ENCODE measurements at regions not wholly inside any gene's neighbourhood (a gene's known extent, or its start where the extent isn't known, plus 50 kb on each side); places are given as distances from the start of the nearest gene placed in this dataset.

DNA sequence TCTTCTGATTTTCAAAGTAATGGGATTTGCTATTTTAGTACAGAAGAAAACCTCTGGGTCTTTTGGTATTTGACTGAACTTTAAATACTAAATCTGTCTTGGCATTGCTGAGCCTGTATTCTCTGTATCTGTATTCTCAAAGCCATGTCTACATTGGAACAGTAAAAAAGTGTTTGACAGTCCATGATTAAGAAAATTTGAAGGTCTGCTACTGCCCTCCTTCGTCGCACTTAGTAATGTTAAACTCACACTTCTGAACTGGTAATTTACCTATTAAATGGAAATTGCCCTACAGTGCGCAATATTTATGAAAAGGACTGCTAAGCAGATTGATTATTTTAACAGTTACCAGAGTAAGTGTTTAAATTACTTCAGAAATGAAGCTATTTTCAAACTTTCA lies 165.7 kb upstream of the SMC2 start:
- DNase-seq (ENCODE audit: low read depth) = no peak

DNA sequence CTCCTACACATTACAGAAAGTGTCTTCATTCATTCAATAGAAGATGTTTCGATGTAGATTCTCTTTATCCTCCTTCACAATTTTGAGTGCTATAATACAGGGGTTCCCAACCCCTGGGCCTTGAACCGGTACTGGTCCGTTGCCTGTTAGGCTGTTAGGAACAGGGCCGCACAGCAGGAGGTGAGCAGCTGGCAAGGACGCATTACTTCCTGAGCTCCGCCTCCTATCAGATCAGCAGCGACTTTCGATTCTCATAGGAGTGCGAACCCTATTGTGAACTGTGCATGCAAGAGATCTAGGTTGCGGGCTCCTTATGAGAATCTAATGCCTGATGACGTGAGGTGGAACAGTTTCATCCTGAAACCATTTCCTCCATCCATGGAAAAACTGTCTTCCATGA lies 153.0 kb upstream of the SMC2 start:
- DNase-seq (ENCODE audit: low read depth) = no peak

DNA sequence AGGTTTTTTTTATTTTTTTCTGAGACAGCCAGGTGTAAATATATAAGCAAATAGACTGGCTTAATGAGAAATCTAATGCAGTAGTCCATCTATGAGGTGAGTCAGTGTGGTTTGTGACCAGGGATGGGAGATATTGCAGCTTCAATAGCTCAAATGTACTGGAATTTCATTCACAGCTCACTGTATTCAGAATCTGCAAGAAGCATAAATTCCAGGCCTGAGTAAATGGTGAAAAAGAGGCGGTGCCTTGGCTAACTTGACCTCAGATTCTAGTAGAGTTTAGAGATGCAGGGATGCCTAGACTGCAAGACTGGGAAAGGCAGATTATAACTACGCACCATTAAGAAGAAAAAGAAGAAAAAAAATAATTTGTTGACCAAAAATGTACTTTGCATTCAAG lies 151.9 kb upstream of the SMC2 start:
- no peak for DNase-seq (ENCODE audit: low read depth)

DNA sequence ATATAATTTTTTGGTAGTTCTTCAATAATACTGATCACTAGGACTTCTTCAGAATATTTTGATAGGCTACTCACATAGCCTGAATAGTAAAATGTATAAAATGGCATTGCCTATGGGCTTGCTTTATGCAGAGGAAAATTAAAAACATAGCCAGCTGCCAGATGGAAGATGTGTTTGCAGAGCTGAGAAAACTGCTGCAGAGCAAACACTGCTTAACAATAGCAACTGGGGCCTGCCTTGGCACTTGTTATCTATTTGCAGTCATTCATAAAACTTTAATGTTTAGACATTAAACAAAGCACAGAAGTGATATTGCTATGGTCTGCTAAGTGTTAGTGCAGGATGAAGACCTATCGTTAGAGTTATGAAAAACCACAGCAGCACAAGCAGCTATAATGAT lies 151.5 kb upstream of the SMC2 start:
- DNase-seq (ENCODE audit: low read depth) = no peak

DNA sequence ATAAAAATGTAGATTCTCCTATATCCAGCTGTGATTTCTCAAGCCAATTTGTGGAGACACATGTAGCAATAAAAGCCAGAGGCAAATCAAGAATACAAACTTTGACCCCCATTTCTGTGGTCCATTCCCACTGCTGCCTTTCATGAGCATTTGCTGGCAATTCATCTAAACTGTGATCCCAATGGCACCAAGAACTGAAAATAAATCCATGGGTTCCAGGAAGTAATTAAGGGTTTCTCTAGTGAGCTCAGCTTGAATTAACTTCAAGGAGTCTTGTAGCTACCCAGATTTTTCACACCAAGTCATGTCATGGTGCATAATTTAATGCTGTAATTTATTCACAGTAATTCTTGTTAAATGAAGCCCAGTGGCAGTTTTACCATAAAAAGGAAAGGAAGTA lies 145.0 kb upstream of the SMC2 start:
- no peak for DNase-seq (ENCODE audit: low read depth)

DNA sequence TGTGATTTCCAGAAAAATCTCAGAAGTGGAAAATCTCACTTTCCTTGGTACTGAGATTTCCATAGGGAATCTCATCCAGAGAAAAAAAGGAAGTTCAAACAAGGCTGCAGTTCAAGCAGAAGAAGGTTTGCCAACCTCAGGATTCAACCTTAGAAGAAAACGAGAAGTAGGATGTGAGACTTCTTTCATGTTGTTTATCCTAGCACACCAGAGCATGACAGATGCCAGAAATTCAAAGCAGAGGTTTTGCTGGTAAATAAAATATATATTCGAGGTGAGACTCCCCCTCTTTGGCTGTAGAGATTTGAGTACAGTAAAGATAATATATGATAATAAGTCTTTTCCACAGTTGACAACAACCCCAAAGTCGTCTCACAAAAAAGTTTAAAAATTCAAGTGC lies 116.9 kb upstream of the SMC2 start:
- DNase-seq (ENCODE audit: low read depth) = no peak

DNA sequence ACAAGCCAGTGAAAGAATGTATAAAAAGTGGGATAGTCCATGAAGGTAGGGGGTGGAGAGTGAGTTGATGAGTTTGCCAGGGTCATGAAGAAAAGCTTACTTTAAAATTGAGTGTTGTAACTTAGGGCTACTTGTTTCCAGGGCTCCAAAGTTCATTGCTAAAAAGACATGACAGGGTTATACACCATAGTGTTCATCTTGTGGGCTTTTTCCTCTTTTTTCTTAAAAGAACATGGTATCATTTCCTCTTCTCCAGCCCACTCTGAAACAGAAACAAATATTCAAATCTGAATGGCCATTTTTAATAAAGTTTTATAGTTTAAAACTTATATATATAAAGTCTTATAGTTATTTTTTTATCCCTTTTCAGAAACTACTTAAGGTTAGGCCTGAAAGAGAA lies 115.7 kb upstream of the SMC2 start:
- DNase-seq (ENCODE audit: low read depth) = no peak

DNA sequence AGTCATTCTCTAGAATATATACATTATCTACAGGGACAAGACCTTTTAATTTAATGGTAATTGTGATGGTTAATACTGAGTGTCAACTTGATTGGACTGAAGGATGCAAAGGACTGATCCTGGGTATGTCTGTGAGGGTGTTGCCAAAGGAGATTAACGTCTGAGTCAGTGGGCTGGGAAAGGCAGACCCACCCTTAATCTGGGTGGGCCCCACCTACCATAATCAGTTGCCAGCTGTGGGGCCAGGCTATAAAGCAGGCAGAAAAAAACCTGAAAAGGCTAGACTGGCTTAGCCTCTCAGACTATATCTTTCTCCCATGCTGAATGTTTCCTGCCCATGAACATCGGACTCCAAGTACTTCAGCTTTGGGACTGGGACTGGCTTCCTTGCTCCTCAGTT lies 112.2 kb upstream of the SMC2 start:
- no peak for DNase-seq (ENCODE audit: low read depth)

DNA sequence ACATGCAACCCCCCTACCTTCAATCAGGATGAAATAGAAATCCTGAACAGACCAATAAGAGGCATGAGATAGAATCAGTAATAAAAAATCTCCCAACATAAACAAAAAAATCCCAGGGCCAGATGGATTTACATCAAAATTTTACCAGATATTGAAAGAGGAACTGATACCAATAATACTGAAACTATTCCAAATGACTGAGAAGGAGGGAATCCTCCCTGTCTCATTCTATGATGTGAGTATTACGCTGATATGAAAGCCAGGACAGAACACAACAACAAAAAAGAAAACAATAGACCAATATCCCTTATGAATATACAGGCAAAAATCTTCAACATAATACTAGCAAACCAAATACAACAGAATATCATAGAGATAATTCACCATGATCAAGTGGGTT lies 109.0 kb upstream of the SMC2 start:
- DNase-seq (ENCODE audit: low read depth) = no peak

DNA sequence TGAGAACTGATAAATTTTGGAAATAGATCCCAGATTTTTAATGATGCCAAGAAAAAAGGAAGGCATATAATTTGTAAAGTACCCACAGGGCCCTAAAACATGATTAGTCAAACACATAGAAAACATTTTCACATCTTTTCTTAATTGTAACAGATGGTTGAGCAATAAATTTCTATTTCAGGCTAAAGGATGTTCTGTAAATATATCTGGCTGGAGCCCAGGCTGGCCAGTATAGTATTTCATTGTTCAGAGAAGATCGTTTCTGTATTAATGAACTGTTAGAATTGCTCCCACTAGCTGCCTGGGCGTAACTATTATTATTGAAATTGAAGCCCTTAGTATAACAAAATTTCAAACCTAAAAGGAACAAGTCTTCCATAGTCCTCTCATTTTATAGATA lies 105.3 kb upstream of the SMC2 start:
- DNase-seq (ENCODE audit: low read depth) = no peak

DNA sequence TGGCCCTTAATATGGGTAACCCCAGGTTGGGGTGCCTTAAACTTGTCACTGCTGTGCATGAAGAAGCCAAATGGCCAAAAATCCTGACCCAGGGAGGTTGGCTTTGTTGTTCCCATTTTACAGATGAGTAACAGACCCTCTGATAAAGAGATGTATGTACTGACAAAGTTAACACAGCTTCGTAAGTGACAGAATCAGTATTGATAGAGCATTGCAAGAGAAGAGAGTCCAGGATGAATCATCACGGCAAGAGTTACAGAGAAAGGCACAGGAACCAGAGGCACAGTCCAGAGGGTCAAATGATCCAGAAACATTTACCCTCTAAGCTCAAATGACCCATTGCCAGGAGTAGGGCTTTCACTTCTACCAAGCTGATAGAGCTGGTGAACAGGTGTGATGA lies 103.8 kb upstream of the SMC2 start:
- no peak for DNase-seq (ENCODE audit: low read depth)

DNA sequence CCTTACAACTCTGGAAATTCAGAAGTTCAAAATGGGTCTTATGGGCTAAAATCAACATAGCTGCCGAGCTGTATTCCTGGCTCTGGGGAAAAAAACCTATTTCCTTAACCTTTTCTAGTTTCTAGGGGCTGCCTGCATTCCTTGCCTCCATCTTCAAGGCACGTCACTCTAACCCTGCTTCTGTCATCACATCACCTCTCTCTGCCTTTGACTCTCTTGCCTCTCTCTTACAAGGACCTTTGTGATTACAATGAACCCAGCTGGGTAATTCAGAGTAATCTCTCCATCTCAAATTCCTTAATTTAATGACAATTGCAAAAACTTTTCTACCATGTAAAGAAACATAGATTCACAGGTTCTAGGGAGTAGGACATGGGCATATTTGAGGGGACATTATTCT lies 103.1 kb upstream of the SMC2 start:
- DNase-seq (ENCODE audit: low read depth) = no peak

DNA sequence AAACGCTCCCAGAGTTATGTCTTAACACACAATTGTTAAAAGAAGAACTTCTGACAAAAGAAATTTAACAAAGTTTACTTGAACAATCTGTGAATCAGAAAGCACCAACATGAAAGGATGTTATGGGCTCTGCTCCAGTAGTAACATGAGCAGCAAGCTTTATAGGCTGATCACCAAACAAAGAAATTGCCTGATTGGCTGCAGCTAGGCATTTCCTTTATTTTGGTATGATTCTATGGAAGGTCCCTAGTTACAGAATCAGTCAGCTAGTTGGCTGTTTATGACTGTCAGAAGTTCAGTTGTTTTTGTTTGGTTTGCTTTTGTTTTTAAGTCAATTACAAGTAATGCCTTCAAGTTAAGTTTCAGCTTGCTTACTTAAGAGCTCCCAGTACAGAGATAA lies 102.4 kb upstream of the SMC2 start:
- no peak for DNase-seq (ENCODE audit: low read depth)

DNA sequence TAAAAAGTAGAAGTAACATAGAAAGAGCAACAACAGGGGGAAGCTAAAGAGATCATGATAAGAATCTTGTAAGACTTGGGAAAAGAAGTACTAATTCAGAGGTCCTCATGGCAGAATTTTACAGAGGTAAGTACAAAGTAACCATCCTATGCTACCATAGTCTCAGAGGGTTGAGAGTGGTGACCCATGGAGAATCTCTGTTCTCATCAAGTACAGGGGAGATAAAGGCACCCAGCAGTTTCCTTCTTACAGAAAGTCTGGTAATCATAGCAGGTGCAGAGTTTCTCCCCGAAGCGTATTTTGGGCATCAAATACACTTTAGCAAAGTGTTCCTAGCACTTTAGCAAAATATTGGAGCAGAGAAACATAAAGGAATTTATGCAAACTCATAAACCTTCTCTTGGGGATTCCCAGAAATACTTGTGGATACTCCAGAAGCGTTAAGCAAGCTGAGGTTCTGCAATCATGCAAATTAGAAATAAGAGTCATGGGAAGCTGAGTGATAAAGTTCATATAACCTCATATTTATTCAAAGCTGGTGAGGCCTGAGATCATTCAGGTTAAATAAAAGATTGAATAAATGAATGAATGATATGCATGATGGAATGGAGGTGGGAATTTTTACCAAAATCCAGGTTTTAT lies 101.0 kb upstream of the SMC2 start:
- no peak for DNase-seq (ENCODE audit: low read depth)

DNA sequence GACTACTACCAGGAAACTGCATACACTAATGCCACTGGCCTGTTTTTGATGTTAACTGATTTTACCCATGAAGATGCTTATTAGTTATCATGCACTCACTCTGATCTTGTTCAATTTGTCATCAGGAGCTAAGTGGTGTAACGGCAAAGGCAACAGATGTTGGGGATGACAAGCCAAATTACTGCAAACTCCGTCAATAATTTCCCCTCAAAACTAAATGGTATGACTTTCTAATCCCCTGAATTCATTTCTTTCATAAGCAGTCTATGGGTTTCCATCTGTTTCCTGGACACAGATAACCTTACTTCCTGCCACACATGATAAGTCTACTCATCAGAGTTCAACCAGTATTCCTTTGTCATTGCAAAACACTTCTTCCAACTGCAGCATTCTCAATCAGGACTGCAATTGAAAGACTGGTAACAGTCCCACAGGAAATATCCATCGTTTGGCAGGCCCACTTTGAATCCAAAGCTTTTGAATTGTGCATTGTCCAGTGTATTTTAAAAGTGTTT lies 96.2 kb upstream of the SMC2 start:
- no peak for DNase-seq (ENCODE audit: low read depth)

DNA sequence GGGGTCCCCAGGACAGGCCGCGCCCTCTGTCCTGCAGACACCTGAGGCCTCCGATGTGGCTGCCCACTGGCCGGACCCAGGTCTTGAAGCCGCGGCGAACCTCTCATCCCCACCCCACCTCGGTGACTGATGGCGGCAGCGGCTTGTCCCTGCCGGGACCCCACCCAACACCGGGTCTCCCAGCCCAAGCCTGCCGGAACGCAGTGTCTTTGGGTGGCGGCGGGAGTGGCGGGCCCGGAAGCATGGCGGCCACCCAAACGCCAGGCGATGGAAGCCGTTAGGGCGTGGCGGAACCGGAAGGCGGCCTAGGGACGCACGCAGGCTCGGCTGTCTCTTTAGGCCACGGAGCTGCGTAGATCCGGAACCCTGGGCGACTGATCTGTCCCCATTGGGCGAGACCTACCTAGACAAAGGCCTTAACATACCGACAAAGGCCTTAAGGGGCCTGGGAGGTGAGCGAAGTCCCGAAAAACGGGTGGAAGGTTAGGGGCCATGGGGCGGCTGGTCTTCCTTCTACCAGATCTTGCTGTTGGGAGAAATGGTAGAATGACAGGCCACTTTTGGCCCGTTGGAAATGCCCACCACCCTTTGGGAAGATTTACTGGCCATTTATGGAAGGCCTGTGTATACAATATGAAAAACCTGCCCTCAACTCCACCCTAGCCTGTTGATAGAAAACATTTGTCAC lies 94.6 kb upstream of the SMC2 start:
- no peak for DNase-seq (ENCODE audit: low read depth)

DNA sequence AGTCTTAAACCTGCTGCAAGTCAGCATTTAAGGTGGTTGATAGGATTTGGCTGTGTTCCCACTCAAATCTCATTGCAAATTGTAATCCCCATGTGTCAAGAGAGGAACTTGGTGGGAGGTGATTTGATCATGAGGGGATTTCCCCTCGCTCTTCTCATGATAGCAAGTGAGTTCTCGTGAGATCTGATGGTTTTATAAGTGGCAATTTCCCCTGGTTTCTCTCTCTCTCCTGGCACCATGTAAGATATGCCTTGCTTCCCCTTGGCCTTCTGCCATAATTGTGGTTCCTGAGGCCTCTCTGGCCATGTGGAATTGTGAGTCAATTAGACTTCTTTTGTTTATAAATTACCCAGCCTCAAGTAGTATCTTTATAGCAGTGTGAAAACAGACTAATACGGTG lies 84.3 kb upstream of the SMC2 start:
- no peak for DNase-seq (ENCODE audit: low read depth)

DNA sequence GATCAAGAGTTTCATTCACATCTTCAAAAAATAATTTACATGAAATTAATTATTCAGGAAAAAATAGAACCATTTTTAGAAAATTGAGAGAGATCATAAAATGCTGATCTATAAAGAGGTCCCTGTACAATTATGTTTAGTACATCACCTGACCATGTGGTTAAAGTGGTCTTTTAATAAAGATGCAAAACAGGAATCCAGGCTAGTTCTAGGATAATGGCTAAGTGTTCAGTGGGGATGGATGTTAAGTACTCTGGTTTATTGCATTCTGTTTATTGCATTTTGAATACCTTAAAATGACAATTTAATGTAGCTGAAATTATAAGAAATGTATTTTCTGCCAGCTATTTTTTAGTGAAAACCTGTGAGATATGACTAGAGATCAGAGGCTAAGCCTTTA lies 72.0 kb upstream of the SMC2 start:
- no peak for DNase-seq (ENCODE audit: low read depth)

DNA sequence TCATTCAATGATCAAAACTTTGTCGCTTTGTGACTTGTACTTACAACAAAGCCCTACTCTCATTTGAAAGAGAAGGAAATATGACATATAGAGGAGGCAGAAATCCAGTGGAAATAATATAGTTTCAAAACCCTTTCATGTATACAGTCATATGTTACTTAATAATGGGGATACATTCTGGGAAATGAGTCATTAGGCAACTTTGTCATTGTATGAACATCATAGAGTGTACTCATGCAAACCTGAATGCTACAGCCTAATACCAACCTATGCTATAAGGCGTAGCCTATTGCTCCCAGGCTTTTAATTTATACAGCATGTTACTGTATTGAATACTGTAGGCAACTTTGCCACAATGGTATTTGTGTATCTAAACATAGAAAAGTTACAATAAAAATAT lies 69.0 kb upstream of the SMC2 start:
- DNase-seq (ENCODE audit: low read depth) = no peak

DNA sequence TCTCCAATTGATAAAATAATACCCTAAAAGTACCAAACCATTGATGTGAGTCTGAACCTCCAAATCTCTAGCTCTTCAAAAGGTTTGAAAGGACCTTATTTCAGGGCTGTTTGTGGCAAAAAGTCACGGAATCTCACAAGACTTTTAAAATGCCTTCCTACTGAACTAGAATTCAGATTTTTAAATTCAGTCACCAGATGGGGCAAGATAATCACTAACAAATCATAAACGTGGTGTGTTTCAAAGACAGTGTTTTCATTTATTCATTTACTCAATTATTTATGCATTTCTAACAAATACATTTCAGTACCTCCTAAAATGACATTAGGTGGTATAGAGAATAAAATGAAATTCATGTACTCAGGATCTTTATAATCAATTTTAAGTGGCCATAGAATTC lies 68.2 kb upstream of the SMC2 start:
- DNase-seq (ENCODE audit: low read depth) = no peak

DNA sequence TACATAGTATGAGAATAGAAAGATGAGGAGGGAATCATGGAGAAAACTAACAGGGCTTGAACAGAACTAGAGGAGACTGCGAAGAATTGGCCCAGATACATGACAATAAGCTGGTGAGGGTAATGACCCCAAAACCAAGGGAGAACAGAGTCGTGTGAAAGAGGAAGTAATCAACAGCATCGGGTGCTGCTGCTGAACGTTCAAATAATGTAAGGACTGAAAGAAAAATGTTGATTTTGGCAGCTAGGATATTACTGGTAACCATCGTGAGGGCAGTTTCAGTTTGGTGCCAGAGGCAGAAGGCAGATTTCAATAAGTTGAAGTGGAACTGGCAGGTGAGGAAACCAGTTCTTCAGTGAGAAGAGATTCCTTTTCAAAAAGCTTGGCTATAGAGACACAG lies 66.8 kb upstream of the SMC2 start:
- DNase-seq (ENCODE audit: low read depth) = no peak

DNA sequence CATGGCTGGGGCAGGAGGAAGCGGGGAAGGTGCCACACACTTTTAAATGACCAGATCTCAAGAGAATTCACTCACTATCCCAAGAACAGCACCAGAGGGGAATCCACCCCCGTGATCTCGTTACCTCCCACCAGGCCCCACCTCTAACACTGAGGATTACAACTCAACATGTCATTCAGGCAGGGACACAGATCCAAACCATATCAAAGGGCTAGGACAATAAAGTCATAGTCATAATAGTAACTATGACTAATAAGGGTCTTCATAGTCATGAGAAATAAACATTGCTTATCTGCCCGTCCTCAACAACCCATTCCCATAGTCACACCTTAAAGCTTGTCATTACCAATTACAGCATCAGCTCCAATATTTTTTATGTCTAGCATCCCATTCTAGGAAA lies 65.3 kb upstream of the SMC2 start:
- DNase-seq (ENCODE audit: low read depth) = peak; percentile 1

Data from activated T-cell treated with anti-CD3 and anti-CD28 coated beads for 48 hours (primary cell).